Stomach (tissue), 8 donors: ENCODE measurements at regions not wholly inside any gene's neighbourhood (a gene's known extent, or its start where the extent isn't known, plus 50 kb on each side); places are given as distances from the start of the nearest gene placed in this dataset.

Source experiments
- DNase-seq, 2 donors: peaks; one replicate each; pipeline versions ENCODE4 v3.0.0 to v3.0.0-alpha.2; 2013 to 2019
- H3K27ac ChIP-seq, 5 donors: fragments of 200-600 bp in 4 of 5; sonication (generic) in 4 of 5; one replicate each; pipeline ENCODE4 v1.5.1; 2013 to 2019; ENCODE audit warnings: mild to moderate bottlenecking in 1 of 5, moderate library complexity in 1 of 5
- H3K27me3 ChIP-seq, 3 donors: fragments of 200-600 bp; sonication (generic); one replicate each; pipeline ENCODE4 v1.5.1; 2017 to 2019; ENCODE audit warnings: mixed run types in 1 of 3
- H3K36me3 ChIP-seq, 4 donors: fragments of 200-600 bp; sonication (generic); 1 replicate in 3 of 4; 2 replicates in 1 of 4; pipeline ENCODE4 v1.5.1; 2016 to 2019
- H3K4me1 ChIP-seq, 4 donors: fragments of 200-600 bp; sonication (generic); one replicate each; pipeline ENCODE4 v1.5.1; 2016 to 2019
- H3K4me3 ChIP-seq, 4 donors: fragments of 200-600 bp; sonication (generic) in 3 of 4; one replicate each; pipeline ENCODE4 v1.5.1; 2016 to 2019; ENCODE audit warnings: mild to moderate bottlenecking in 1 of 4
- H3K9me3 ChIP-seq, 4 donors: fragments of 200-600 bp; sonication (generic); one replicate each; pipeline ENCODE4 v1.5.1; 2016 to 2019
- CTCF ChIP-seq, 7 experiments: fragments of 450-650 bp in 4 of 7; fragments of 200-600 bp in 3 of 7; sonication (generic) in 3 of 7; IDR thresholded peaks; one replicate each; pipeline ENCODE4 v1.5.1; 2016 to 2019; ENCODE audit warnings: antibody characterized with exemption in 7 of 7, control low read depth in 2 of 7, mild to moderate bottlenecking in 1 of 7
- EP300 ChIP-seq: sonication (generic); formaldehyde crosslinking; IDR thresholded peaks from one replicate; pipeline ENCODE4 v1.6.1; 2017; ENCODE audit warnings: antibody characterized with exemption
- POLR2A ChIP-seq, 4 donors: fragments of 450-650 bp; IDR thresholded peaks; one replicate each; pipeline ENCODE4 v1.6.1; 2016; ENCODE audit warnings: antibody characterized with exemption in 4 of 4, control low read depth in 2 of 4, mild to moderate bottlenecking in 1 of 4, moderate library complexity in 1 of 4
- POLR2AphosphoS5 ChIP-seq, 3 donors: sonication (generic); formaldehyde crosslinking; IDR thresholded peaks; one replicate each; pipeline ENCODE4 v1.6.1; 2016; ENCODE audit warnings: antibody characterized with exemption in 3 of 3
- WGBS, 5 donors: extraction: QIAGEN DNeasy Blood & Tissue Kit in 3 of 5; methylation state at CpG; one replicate each; pipeline versions ENCODE4 v1.1.5 to v1.1.7; 2013 to 2018; 5-methylcytosine and 5-hydroxymethylcytosine counted together
- intact Hi-C: fragments of 100-400 bp; cut with DNase I; formaldehyde crosslinking; loops from one replicate; pipeline ENCODE4 v1.15.1; 2023; ENCODE audit warnings: low total_unique reads
- donor health status: healthy with polysubstance abuse.
- donor health status: Bipolar disorder and iron deficiency.
- donor health status: healthy.

GRCh38 chr5:153880106-153880505 lies 158.6 kb downstream of the FAM114A2 start:
- H3K36me3 ChIP-seq, result no peaks in the 10 kb centered on the region
- H3K27ac ChIP-seq, result no peak overlapping the region
- H3K27me3 ChIP-seq, result no peaks in the 10 kb centered on the region
- WGBS, 5 donors, result 17 to 35% (median 19%) methylated on average over 1 of the region's 1 CpG
- H3K9me3 ChIP-seq, result no peaks in the 10 kb centered on the region
- intact Hi-C loops, result no loop called here
- H3K4me3 ChIP-seq, result no peak overlapping the region
- no peaks in the 10 kb centered on the region for H3K4me1 ChIP-seq
- TF ChIP-seq POLR2AphosphoS5 (IDR thresholded peaks at IDR 0.05), result no peak
- TF ChIP-seq EP300, result no peak
- no peak for TF ChIP-seq CTCF (IDR thresholded peaks at IDR 0.05)
- TF ChIP-seq POLR2A (IDR thresholded peaks at IDR 0.05), result no peak
- DNase-seq, result no peak

- Histone ChIP-seq H3K27me3 (no peaks in the 10 kb centered on the region), H3K36me3 (no peaks in the 10 kb centered on the region), H3K4me1 (no peaks in the 10 kb centered on the region), H3K9me3 (no peaks in the 10 kb centered on the region), H3K4me3 (no peak overlapping the region), H3K27ac (no peak overlapping the region)
- no peak for DNase-seq
- TF ChIP-seq CTCF (IDR thresholded peaks at IDR 0.05), result no peak
- intact Hi-C loops, result no loop called here
Observed at GRCh38 chr5:153879596-153879995, 159.1 kb downstream of the FAM114A2 start.

- H3K27ac ChIP-seq, result no peak overlapping the region
- no peak for DNase-seq
- no peaks in the 10 kb centered on the region for H3K36me3 ChIP-seq
- intact Hi-C loops, result no loop called here
- H3K27me3 ChIP-seq, result no peaks in the 10 kb centered on the region
- H3K4me3 ChIP-seq, result no peak overlapping the region
- TF ChIP-seq POLR2AphosphoS5 (IDR thresholded peaks at IDR 0.05), result no peak
- TF ChIP-seq EP300, result no peak
- TF ChIP-seq CTCF (IDR thresholded peaks at IDR 0.05), result no peak
- no peak for TF ChIP-seq POLR2A (IDR thresholded peaks at IDR 0.05)
- H3K4me1 ChIP-seq, result no peaks in the 10 kb centered on the region
- 57 to 67% (median 61%) methylated on average over 4 of the region's 4 CpGs for WGBS, 5 donors
- H3K9me3 ChIP-seq, result no peaks in the 10 kb centered on the region
Observed at GRCh38 chr5:153866176-153866575, 172.5 kb downstream of the FAM114A2 start.

GRCh38 chr5:153865016-153865415 lies 173.7 kb downstream of the FAM114A2 start:
- no peak overlapping the region for H3K4me3 ChIP-seq
- no peak overlapping the region for H3K27ac ChIP-seq
- WGBS, 5 donors, result 57 to 63% (median 58%) methylated on average over 2 of the region's 2 CpGs
- no peaks in the 10 kb centered on the region for H3K27me3 ChIP-seq
- TF ChIP-seq POLR2A (IDR thresholded peaks at IDR 0.05) (no peak), EP300 (no peak), CTCF (IDR thresholded peaks at IDR 0.05) (no peak), POLR2AphosphoS5 (IDR thresholded peaks at IDR 0.05) (no peak)
- intact Hi-C loops, result no loop called here
- H3K9me3 ChIP-seq, result no peaks in the 10 kb centered on the region
- DNase-seq, result no peak
- H3K36me3 ChIP-seq, result no peaks in the 10 kb centered on the region
- H3K4me1 ChIP-seq, result no peaks in the 10 kb centered on the region

- intact Hi-C loops, result no loop called here
- DNase-seq, result no peak
- TF ChIP-seq POLR2AphosphoS5 (IDR thresholded peaks at IDR 0.05) (no peak), POLR2A (IDR thresholded peaks at IDR 0.05) (no peak), EP300 (no peak), CTCF (IDR thresholded peaks at IDR 0.05) (no peak)
- Histone ChIP-seq H3K4me3 (no peak overlapping the region), H3K9me3 (no peaks in the 10 kb centered on the region), H3K27ac (no peak overlapping the region), H3K27me3 (no peaks in the 10 kb centered on the region), H3K36me3 (no peaks in the 10 kb centered on the region), H3K4me1 (no peaks in the 10 kb centered on the region)
- WGBS, 5 donors, result 72 to 89% (median 76%) methylated on average over 2 of the region's 2 CpGs
Observed at GRCh38 chr5:153863951-153864350, 174.8 kb downstream of the FAM114A2 start.
